ENCODE measurements at regions not wholly inside any gene's neighbourhood (a gene's known extent, or its start where the extent isn't known, plus 50 kb on each side); places are given as distances from the start of the nearest gene placed in this dataset.

DNA sequence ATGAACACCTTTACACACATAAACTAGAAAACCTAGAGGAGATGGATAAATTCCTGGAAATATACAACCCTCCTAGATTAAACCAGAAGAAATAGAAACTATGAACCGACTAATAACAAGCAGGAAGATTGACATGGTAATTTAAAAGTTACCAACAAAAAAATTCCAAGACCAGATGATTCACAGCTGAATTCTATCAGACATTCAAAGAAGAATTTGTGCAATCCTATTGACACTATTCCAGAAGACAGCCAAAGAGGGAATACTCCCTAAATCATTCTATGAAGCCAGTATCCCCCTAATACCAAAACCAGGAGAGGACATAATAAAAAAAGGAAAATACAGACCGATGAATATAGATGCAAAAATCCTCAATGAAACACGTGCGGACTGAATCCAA, 102.6 kb upstream of the KRR1 start:
- Histone ChIP-seq H3K4me3 (ENCODE audit: low read depth, low read length) (no peak overlapping the region), H3K4me1 (ENCODE audit: control insufficient read depth, insufficient read depth, low read length) (no peaks in the 10 kb centered on the region), H3K36me3 (ENCODE audit: control insufficient read depth, insufficient read depth, low read length) (no peaks in the 10 kb centered on the region), H3K9me3 (ENCODE audit: control insufficient read depth, insufficient read depth, low read length) (no peaks in the 10 kb centered on the region), H3K27me3 (ENCODE audit: control insufficient read depth, insufficient read depth, low read length) (no peaks in the 10 kb centered on the region), H3K27ac (ENCODE audit: low read depth, low read length) (no peak overlapping the region)
- no CpG with 5 or more reads among the region's 4 CpGs for WGBS (ENCODE audit: insufficient coverage)
- DNase-seq (ENCODE audit: low read depth in 4 of 6, low spot score in 6 of 6) = no peak

DNA sequence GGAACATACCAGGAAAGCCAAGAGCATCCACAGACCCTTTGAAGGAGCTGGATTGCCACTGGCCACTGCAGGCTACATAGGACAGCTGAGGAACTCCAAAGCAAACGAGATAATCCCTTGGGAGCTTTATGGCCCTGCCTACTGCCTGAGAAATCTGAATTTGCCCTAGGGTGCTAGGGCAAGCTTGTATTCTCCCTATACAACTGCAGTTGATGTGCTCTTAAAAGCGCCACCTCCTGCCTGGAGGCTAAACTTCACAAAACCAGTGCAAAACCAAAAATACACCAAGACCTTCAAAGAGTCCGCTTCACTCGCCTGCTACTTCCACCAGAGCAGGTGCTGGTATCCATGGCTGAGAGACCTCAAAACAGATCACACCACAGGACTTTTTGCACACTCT, 99.6 kb upstream of the KRR1 start:
- H3K27me3 ChIP-seq (ENCODE audit: control insufficient read depth, insufficient read depth, low read length) = no peaks in the 10 kb centered on the region

DNA sequence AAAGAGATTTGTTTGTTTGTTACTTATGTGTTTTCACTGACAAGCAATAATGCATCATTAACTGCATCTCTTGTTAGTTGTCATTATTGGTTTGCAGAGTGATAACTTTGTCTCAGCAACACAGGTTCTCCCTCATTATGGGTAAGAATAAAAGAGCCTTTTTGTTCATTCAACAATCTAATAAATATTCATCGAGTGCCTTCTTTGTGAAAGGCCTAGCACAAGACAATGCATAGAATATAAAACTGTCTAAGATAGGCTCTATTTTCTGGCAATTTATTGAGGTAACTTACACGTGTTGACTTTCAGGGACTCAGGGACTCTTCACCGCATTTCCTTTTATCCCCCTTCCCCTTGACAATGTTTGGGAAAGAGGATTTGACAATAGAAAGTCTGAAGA, 95.5 kb upstream of the KRR1 start:
- Histone ChIP-seq H3K4me1 (ENCODE audit: control insufficient read depth, insufficient read depth, low read length) (no peaks in the 10 kb centered on the region), H3K27ac (ENCODE audit: low read depth, low read length) (no peak overlapping the region), H3K9me3 (ENCODE audit: control insufficient read depth, insufficient read depth, low read length) (no peaks in the 10 kb centered on the region), H3K4me3 (ENCODE audit: low read depth, low read length) (no peak overlapping the region), H3K36me3 (ENCODE audit: control insufficient read depth, insufficient read depth, low read length) (no peaks in the 10 kb centered on the region), H3K27me3 (ENCODE audit: control insufficient read depth, insufficient read depth, low read length) (no peaks in the 10 kb centered on the region)
- WGBS (ENCODE audit: insufficient coverage) = no CpG with 5 or more reads among the region's 3 CpGs
- peak in 1 of 6 donors; percentile 24 for DNase-seq (ENCODE audit: low read depth in 4 of 6, low spot score in 6 of 6)

More for the DNA sequence above, 99.6 kb upstream of the KRR1 start:
- no peak for DNase-seq (ENCODE audit: low read depth in 4 of 6, low spot score in 6 of 6)
- Histone ChIP-seq H3K4me3 (ENCODE audit: low read depth, low read length) (no peak overlapping the region), H3K36me3 (ENCODE audit: control insufficient read depth, insufficient read depth, low read length) (no peaks in the 10 kb centered on the region), H3K27ac (ENCODE audit: low read depth, low read length) (no peak overlapping the region), H3K4me1 (ENCODE audit: control insufficient read depth, insufficient read depth, low read length) (no peaks in the 10 kb centered on the region), H3K9me3 (ENCODE audit: control insufficient read depth, insufficient read depth, low read length) (no peaks in the 10 kb centered on the region)
- 98% methylated on average over 4 of the region's 4 CpGs for WGBS (ENCODE audit: insufficient coverage)

DNA sequence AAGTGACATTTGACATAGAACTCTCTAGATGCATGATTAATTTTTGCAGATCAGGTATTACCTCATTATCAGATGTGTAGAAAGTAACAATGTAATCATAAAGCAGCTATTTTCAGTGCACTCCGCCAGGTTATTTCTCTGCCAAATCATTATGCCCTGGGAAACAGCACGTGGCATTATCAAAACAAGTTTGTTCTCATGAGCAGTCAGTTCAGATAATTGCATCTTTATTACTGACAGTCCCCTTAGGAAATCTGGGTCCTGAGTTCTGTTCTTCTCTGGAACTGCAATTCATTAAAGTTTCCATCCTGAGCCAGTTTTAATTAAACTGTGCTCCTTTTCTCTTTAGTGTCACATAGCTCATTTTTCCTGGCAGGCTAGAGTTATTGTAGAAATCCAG, 94.7 kb upstream of the KRR1 start:
- no peaks in the 10 kb centered on the region for H3K9me3 ChIP-seq (ENCODE audit: control insufficient read depth, insufficient read depth, low read length)
- no peak overlapping the region for H3K27ac ChIP-seq (ENCODE audit: low read depth, low read length)
- H3K4me1 ChIP-seq (ENCODE audit: control insufficient read depth, insufficient read depth, low read length) = no peaks in the 10 kb centered on the region
- H3K27me3 ChIP-seq (ENCODE audit: control insufficient read depth, insufficient read depth, low read length) = no peaks in the 10 kb centered on the region
- peak in 4 of 6 donors; percentile 23 to 92 (median 30) for DNase-seq (ENCODE audit: low read depth in 4 of 6, low spot score in 6 of 6)
- WGBS (ENCODE audit: insufficient coverage) = 31% methylated on average over 2 of the region's 2 CpGs
- H3K4me3 ChIP-seq (ENCODE audit: low read depth, low read length) = no peak overlapping the region
- H3K36me3 ChIP-seq (ENCODE audit: control insufficient read depth, insufficient read depth, low read length) = no peaks in the 10 kb centered on the region

DNA sequence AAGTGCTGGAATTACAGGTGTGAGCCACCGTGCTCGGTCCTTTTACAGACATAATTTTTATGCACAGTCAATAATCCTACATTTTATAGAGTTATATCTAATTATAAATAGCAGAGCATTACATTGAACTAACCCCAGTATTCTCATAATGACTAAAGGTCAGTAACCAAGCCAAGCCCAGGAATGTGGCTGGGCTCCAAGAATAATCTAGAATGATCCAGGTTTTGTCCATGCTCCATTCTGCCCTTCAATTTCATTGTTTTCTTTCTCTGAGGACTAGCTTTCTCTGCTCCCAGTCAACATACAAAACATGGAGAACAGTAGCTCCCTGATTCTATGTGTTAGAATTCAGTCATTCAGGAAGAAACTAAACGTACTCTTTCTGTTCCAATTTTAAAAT, 92.1 kb upstream of the KRR1 start:
- no peak for DNase-seq (ENCODE audit: low read depth in 4 of 6, low spot score in 6 of 6)
- WGBS (ENCODE audit: insufficient coverage) = no CpG with 5 or more reads among the region's 3 CpGs

DNA sequence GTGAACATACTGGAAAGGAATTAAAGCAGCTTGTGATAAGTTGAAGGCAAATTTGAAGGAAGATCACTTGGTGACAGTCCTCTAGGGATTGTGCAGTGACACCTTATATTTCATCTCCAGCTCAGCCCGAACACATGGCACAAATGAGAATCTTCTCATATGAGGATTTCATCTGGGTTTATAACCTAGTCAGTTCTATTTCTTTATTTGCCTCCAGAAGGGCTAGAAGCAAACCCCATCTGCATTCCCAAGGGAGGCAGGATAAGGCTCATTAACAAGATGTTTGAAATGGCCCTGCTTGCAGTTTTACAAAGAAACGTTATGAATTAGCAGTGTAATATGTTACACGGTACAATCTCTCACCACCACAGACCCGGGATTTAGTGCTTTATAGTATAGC, 90.7 kb upstream of the KRR1 start:
- WGBS (ENCODE audit: insufficient coverage) = no CpG with 5 or more reads among the region's 4 CpGs
- Histone ChIP-seq H3K36me3 (ENCODE audit: control insufficient read depth, insufficient read depth, low read length) (no peaks in the 10 kb centered on the region), H3K9me3 (ENCODE audit: control insufficient read depth, insufficient read depth, low read length) (no peaks in the 10 kb centered on the region), H3K4me3 (ENCODE audit: low read depth, low read length) (no peak overlapping the region), H3K4me1 (ENCODE audit: control insufficient read depth, insufficient read depth, low read length) (no peaks in the 10 kb centered on the region), H3K27ac (ENCODE audit: low read depth, low read length) (no peak overlapping the region), H3K27me3 (ENCODE audit: control insufficient read depth, insufficient read depth, low read length) (no peaks in the 10 kb centered on the region)
- peak in 1 of 6 donors; percentile 80 for DNase-seq (ENCODE audit: low read depth in 4 of 6, low spot score in 6 of 6)

More for the DNA sequence above, 92.1 kb upstream of the KRR1 start:
- no peaks in the 10 kb centered on the region for H3K9me3 ChIP-seq (ENCODE audit: control insufficient read depth, insufficient read depth, low read length)
- H3K4me1 ChIP-seq (ENCODE audit: control insufficient read depth, insufficient read depth, low read length) = no peaks in the 10 kb centered on the region
- H3K4me3 ChIP-seq (ENCODE audit: low read depth, low read length) = no peak overlapping the region
- H3K27ac ChIP-seq (ENCODE audit: low read depth, low read length) = no peak overlapping the region
- no peaks in the 10 kb centered on the region for H3K36me3 ChIP-seq (ENCODE audit: control insufficient read depth, insufficient read depth, low read length)
- no peaks in the 10 kb centered on the region for H3K27me3 ChIP-seq (ENCODE audit: control insufficient read depth, insufficient read depth, low read length)

DNA sequence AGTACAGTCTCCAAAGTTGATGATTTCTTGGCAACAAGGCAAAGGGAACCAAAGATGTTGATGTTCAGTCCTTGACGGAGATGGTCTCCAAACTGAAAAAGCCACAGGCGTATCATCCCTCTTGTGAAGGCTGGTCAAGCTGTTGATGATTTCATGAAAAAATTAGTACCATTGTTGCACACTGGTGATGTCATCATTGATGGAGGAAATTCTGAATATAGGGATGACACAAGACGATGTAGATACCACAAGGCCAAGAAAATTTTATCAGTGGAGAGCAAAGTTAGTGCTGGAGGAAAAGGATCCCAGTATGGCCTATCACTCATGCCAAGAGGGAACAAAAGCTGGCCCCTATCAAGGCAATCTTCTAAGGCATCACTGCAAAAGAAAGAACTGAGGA, 88.7 kb upstream of the KRR1 start:
- no peak for DNase-seq (ENCODE audit: low read depth in 4 of 6, low spot score in 6 of 6)
- whole genome bisulfite sequencing (ENCODE audit: insufficient coverage) = 100% methylated on average over 3 of the region's 3 CpGs

DNA sequence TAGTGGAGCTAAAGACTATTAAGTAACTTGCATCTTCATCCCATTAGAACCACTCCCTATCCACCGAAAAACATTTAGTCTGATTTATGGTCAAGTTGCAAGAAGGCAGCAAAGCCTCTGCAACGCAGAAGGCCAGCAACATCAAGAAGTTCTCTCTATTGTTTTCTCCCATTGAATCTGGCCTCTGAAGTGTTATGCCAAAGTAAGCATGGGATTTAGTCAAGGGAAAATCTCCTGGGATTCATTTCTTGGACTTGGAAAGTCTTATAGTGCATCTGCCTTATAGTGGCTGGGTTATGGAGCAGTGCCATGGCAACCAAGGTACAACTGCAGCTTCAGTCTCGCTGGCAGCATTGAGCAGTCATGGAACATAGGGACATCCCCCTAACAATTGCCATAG, 87.7 kb upstream of the KRR1 start:
- Histone ChIP-seq H3K9me3 (ENCODE audit: control insufficient read depth, insufficient read depth, low read length) (no peaks in the 10 kb centered on the region), H3K27ac (ENCODE audit: low read depth, low read length) (no peak overlapping the region), H3K36me3 (ENCODE audit: control insufficient read depth, insufficient read depth, low read length) (no peaks in the 10 kb centered on the region), H3K4me1 (ENCODE audit: control insufficient read depth, insufficient read depth, low read length) (no peaks in the 10 kb centered on the region), H3K4me3 (ENCODE audit: low read depth, low read length) (no peak overlapping the region), H3K27me3 (ENCODE audit: control insufficient read depth, insufficient read depth, low read length) (no peaks in the 10 kb centered on the region)
- DNase-seq (ENCODE audit: low read depth in 4 of 6, low spot score in 6 of 6) = peak in 1 of 6 donors; percentile 69
- WGBS (ENCODE audit: insufficient coverage) = no CpG with 5 or more reads among the region's 3 CpGs

More for the DNA sequence above, 88.7 kb upstream of the KRR1 start:
- no peak overlapping the region for H3K4me3 ChIP-seq (ENCODE audit: low read depth, low read length)
- no peaks in the 10 kb centered on the region for H3K27me3 ChIP-seq (ENCODE audit: control insufficient read depth, insufficient read depth, low read length)
- no peak overlapping the region for H3K27ac ChIP-seq (ENCODE audit: low read depth, low read length)
- no peaks in the 10 kb centered on the region for H3K36me3 ChIP-seq (ENCODE audit: control insufficient read depth, insufficient read depth, low read length)
- no peaks in the 10 kb centered on the region for H3K4me1 ChIP-seq (ENCODE audit: control insufficient read depth, insufficient read depth, low read length)
- no peaks in the 10 kb centered on the region for H3K9me3 ChIP-seq (ENCODE audit: control insufficient read depth, insufficient read depth, low read length)

DNA sequence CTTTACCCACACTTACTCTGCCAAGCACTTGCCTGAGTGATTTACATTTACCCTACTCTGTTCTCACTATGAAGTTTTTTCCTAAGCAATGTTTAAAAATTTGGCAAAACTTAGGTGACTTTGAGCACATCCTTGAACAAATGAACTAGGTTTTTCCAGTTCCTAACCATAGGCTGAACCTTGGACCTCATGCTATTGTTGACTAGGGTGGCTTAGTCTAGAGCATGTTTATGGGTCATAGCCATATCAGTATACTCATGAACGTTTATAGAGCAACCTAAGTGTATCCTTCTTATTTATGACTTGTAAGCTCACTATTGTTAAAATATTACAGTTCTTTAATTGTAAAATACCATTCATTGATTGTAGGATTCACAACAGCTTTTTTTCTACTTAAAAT, 85.0 kb upstream of the KRR1 start:
- no peak overlapping the region for H3K27ac ChIP-seq (ENCODE audit: low read depth, low read length)
- no peaks in the 10 kb centered on the region for H3K27me3 ChIP-seq (ENCODE audit: control insufficient read depth, insufficient read depth, low read length)
- no peak overlapping the region for H3K4me3 ChIP-seq (ENCODE audit: low read depth, low read length)
- H3K4me1 ChIP-seq (ENCODE audit: control insufficient read depth, insufficient read depth, low read length) = no peaks in the 10 kb centered on the region
- no CpG with 5 or more reads among the region's 1 CpG for WGBS (ENCODE audit: insufficient coverage)
- DNase-seq (ENCODE audit: low read depth in 4 of 6, low spot score in 6 of 6) = no peak
- H3K9me3 ChIP-seq (ENCODE audit: control insufficient read depth, insufficient read depth, low read length) = no peaks in the 10 kb centered on the region
- H3K36me3 ChIP-seq (ENCODE audit: control insufficient read depth, insufficient read depth, low read length) = no peaks in the 10 kb centered on the region

DNA sequence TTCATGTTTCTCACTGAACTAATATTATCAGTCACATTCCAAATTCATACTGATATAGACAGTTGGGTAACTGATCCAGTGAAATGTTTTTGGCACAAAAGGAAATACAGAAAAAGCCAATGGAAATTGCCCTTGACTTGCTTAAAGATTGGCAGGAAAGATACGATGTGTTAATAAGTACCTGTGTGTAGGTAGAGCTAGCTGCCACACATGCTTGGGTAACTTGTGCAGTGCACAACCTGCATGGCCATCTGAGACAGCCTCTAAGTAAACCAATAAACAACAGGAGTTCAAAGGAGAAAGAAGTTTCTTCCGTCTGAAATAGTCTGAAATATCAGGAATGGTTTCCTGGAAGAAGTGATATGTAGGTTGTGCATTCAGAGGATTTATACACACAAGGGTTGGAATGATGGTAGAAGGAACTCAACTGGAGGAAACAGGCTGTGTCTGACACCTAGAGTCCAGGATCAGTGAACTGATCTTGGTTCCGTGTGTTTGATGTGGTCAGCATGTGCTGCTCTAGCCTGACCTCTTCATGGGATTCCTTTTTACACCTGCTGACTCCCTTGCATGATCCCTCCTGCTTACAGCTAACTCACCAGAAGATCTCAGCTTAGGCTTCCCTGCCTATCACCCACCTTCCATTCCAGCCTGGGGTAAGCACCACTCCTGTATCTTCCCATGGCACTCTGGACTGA, 81.4 kb upstream of the KRR1 start:
- no peak overlapping the region for H3K4me3 ChIP-seq (ENCODE audit: low read depth, low read length)

More for the DNA sequence above, 81.4 kb upstream of the KRR1 start:
- Histone ChIP-seq H3K27me3 (ENCODE audit: control insufficient read depth, insufficient read depth, low read length) (no peaks in the 10 kb centered on the region), H3K9me3 (ENCODE audit: control insufficient read depth, insufficient read depth, low read length) (no peaks in the 10 kb centered on the region), H3K36me3 (ENCODE audit: control insufficient read depth, insufficient read depth, low read length) (no peaks in the 10 kb centered on the region), H3K27ac (ENCODE audit: low read depth, low read length) (no peak overlapping the region), H3K4me1 (ENCODE audit: control insufficient read depth, insufficient read depth, low read length) (no peaks in the 10 kb centered on the region)
- WGBS (ENCODE audit: insufficient coverage) = 93% methylated on average over 3 of the region's 3 CpGs
- DNase-seq (ENCODE audit: low read depth in 4 of 6, low spot score in 6 of 6) = no peak

All from spinal cord (tissue), 9 donors.